Gastroesophageal sphincter (tissue), 3 donors: ENCODE measurements at regions not wholly inside any gene's neighbourhood (a gene's known extent, or its start where the extent isn't known, plus 50 kb on each side); places are given as distances from the start of the nearest gene placed in this dataset.

Experiments used
- EP300 ChIP-seq: sonication (generic); formaldehyde crosslinking; IDR thresholded peaks from one replicate; pipeline ENCODE4 v1.6.1; 2017; ENCODE audit warnings: antibody characterized with exemption, mild to moderate bottlenecking
- POLR2A ChIP-seq, 2 donors: fragments of 450-650 bp; IDR thresholded peaks; one replicate each; pipeline ENCODE4 v1.6.1; 2017; ENCODE audit warnings: antibody characterized with exemption in 2 of 2, mild to moderate bottlenecking in 2 of 2, moderate library complexity in 1 of 2
- POLR2AphosphoS5 ChIP-seq: sonication (generic); formaldehyde crosslinking; IDR thresholded peaks from one replicate; pipeline ENCODE4 v1.6.1; 2017; ENCODE audit warnings: antibody characterized with exemption
- TF ChIP-seq, protein P1 (sequence below), 4 experiments: fragments of 200-600 bp in 2 of 4; fragments of 450-650 bp in 2 of 4; sonication (generic) in 1 of 4; IDR thresholded peaks; one replicate each; pipeline ENCODE4 v1.5.1; 2017 to 2019; ENCODE audit warnings: antibody characterized with exemption in 4 of 4, mild to moderate bottlenecking in 2 of 4, moderate library complexity in 2 of 4

DNA sequence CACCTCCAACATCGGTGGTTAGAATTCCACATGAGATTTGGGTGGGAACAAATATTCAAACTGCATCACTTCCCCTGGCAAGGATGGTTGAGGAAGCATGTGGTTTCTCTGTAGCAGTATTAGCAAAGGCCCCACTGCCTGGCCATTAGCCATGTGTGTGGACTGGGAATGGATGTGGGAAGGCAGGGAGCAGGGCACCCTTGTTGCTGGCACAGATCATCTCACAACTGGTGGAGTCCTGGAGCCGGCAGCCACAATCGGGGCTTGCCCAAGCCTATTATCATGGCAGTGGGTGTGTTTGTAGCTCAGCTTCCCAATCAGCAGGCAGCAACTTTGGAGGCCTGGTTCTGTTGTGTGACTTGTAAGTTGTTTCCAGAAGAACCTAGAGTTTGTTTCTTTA is 391.9 kb downstream of the DLEU7 start:
- no peak for TF ChIP-seq POLR2A (IDR thresholded peaks at IDR 0.05)
- TF ChIP-seq, protein P1, sequence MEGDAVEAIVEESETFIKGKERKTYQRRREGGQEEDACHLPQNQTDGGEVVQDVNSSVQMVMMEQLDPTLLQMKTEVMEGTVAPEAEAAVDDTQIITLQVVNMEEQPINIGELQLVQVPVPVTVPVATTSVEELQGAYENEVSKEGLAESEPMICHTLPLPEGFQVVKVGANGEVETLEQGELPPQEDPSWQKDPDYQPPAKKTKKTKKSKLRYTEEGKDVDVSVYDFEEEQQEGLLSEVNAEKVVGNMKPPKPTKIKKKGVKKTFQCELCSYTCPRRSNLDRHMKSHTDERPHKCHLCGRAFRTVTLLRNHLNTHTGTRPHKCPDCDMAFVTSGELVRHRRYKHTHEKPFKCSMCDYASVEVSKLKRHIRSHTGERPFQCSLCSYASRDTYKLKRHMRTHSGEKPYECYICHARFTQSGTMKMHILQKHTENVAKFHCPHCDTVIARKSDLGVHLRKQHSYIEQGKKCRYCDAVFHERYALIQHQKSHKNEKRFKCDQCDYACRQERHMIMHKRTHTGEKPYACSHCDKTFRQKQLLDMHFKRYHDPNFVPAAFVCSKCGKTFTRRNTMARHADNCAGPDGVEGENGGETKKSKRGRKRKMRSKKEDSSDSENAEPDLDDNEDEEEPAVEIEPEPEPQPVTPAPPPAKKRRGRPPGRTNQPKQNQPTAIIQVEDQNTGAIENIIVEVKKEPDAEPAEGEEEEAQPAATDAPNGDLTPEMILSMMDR (IDR thresholded peaks at IDR 0.05): no peak
- no peak for TF ChIP-seq EP300
- no peak for TF ChIP-seq POLR2AphosphoS5
